GM19463 (cell line): ENCODE measurements at regions not wholly inside any gene's neighbourhood (a gene's known extent, or its start where the extent isn't known, plus 50 kb on each side); places are given as distances from the start of the nearest gene placed in this dataset.

Experiments
- ATAC-seq: cut with Tn5 transposase; IDR thresholded peaks from one replicate; pipeline ENCODE4 v1.9.1; 2021; ENCODE audit warnings: mild to moderate bottlenecking, moderate library complexity; ENCODE audit not compliant: unreplicated experiment

GRCh38 chr20:11604339-11604738, 313.4 kb upstream of the BTBD3 start:
- no peak for ATAC-seq

- ATAC-seq: no peak
These were observed 310.6 kb upstream of the BTBD3 start for GRCh38 chr20:11607047-11607446.

- no peak for ATAC-seq
These were observed 309.0 kb upstream of the BTBD3 start for GRCh38 chr20:11608736-11609135.

- no peak for ATAC-seq
These were observed 293.0 kb upstream of the BTBD3 start for GRCh38 chr20:11624704-11625103.

- ATAC-seq: no peak
These were observed 291.1 kb upstream of the BTBD3 start for GRCh38 chr20:11626551-11626950.

GRCh38 chr20:11642866-11643265, 274.8 kb upstream of the BTBD3 start:
- ATAC-seq: no peak

- ATAC-seq: no peak
These were observed 271.3 kb upstream of the BTBD3 start for GRCh38 chr20:11646359-11646758.

GRCh38 chr20:11650566-11650965, 267.1 kb upstream of the BTBD3 start:
- no peak for ATAC-seq

GRCh38 chr20:11651138-11651537, 266.6 kb upstream of the BTBD3 start:
- no peak for ATAC-seq

GRCh38 chr20:11651647-11652046, 266.0 kb upstream of the BTBD3 start:
- ATAC-seq: no peak

- no peak for ATAC-seq
These were observed 265.6 kb upstream of the BTBD3 start for GRCh38 chr20:11652128-11652527.

- no peak for ATAC-seq
These were observed 262.9 kb upstream of the BTBD3 start for GRCh38 chr20:11654766-11655165.

- no peak for ATAC-seq
These were observed 257.0 kb upstream of the BTBD3 start for GRCh38 chr20:11660673-11661072.

GRCh38 chr20:11671015-11671511, 246.6 kb upstream of the BTBD3 start:
- ATAC-seq: no peak

- ATAC-seq: no peak
These were observed 244.7 kb upstream of the BTBD3 start for GRCh38 chr20:11672959-11673358.

GRCh38 chr20:11675920-11676629, 241.6 kb upstream of the BTBD3 start:
- no peak for ATAC-seq

- peak; percentile 73 for ATAC-seq
These were observed 240.9 kb upstream of the BTBD3 start for GRCh38 chr20:11676630-11677287.

GRCh38 chr20:11677428-11677827, 240.3 kb upstream of the BTBD3 start:
- no peak for ATAC-seq

- no peak for ATAC-seq
These were observed 239.9 kb upstream of the BTBD3 start for GRCh38 chr20:11677836-11678235.

- ATAC-seq: no peak
These were observed 235.4 kb upstream of the BTBD3 start for GRCh38 chr20:11682285-11682684.

- no peak for ATAC-seq
These were observed 231.5 kb upstream of the BTBD3 start for GRCh38 chr20:11686195-11686594.

- no peak for ATAC-seq
These were observed 230.7 kb upstream of the BTBD3 start for GRCh38 chr20:11686820-11687543.
